ENCODE measurements at regions not wholly inside any gene's neighbourhood (a gene's known extent, or its start where the extent isn't known, plus 50 kb on each side); places are given as distances from the start of the nearest gene placed in this dataset.

- Histone ChIP-seq H4K5ac (ENCODE audit: insufficient read length, low read depth, low read length) (no peak overlapping the region), H3K9ac (replicated peaks in 1 of 4; ENCODE audit: extremely low read depth in 1 of 4, low read depth in 3 of 4, low read length in 3 of 4) (no peak overlapping the region), H3K56ac (replicated peaks; ENCODE audit: insufficient read length, low read depth, low read length) (no peak overlapping the region), H3K23ac (ENCODE audit: insufficient read length) (no peak overlapping the region), H3K36me3 (ENCODE audit: control insufficient read depth in 2 of 4, insufficient read depth in 4 of 4, low read length in 3 of 4) (no peaks in the 10 kb centered on the region), H2BK5ac (ENCODE audit: low read depth, low read length) (no peak overlapping the region), H3K27ac (ENCODE audit: low read depth, low read length) (no peak overlapping the region), H2BK15ac (ENCODE audit: low read length) (no peak overlapping the region), H3K4ac (replicated peaks; ENCODE audit: insufficient read length, low read depth, low read length) (no peak overlapping the region), H3K4me3 (ENCODE audit: extremely low read depth in 1 of 4, insufficient read depth in 2 of 4, low read depth in 3 of 4, low read length in 4 of 4) (no peak overlapping the region), H3K79me1 (ENCODE audit: low read depth, low read length) (no peaks in the 10 kb centered on the region), H3K23me2 (ENCODE audit: low read depth, low read length) (no peaks in the 10 kb centered on the region), H4K91ac (replicated peaks; ENCODE audit: insufficient read length, low read length) (no peak overlapping the region), H4K20me1 (replicated peaks in 1 of 2; ENCODE audit: control insufficient read depth in 1 of 2, insufficient read depth in 2 of 2, low read length in 2 of 2) (no peaks in the 10 kb centered on the region), H3K4me1 (replicated peaks in 1 of 4; ENCODE audit: control insufficient read depth in 3 of 4, insufficient read depth in 4 of 4, low read length in 3 of 4) (peaks cover 0 to 8% (median 5%) of the 10 kb centered on the region in 4 experiments; a peak in 3 of 7 replicates), H3K18ac (ENCODE audit: extremely low read depth, low read length) (no peak overlapping the region), H2BK120ac (replicated peaks; ENCODE audit: low read depth, low read length) (no peak overlapping the region), H4K8ac (ENCODE audit: extremely low read depth, insufficient read depth, low read length) (no peak overlapping the region), H3K4me2 (ENCODE audit: insufficient read depth in 1 of 2, low read depth in 2 of 2, low read length in 2 of 2) (no peak overlapping the region), H2AK5ac (ENCODE audit: low read depth, low read length) (no peak overlapping the region), H3K9me3 (ENCODE audit: insufficient read depth in 2 of 2, low read depth in 1 of 2, low read length in 1 of 2) (no peaks in the 10 kb centered on the region), H2AFZ (ENCODE audit: low read length) (no peak overlapping the region), H3K27me3 (replicated peaks in 1 of 4; ENCODE audit: control insufficient read depth in 3 of 4, extremely low read depth in 1 of 4, insufficient read depth in 3 of 4, low read length in 3 of 4) (no peaks in the 10 kb centered on the region), H2BK12ac (ENCODE audit: low read depth, low read length) (no peak overlapping the region), H2BK20ac (ENCODE audit: low read length) (no peak overlapping the region), H3K79me2 (ENCODE audit: control insufficient read depth in 1 of 2, insufficient read depth in 2 of 2, low read length in 2 of 2) (no peaks in the 10 kb centered on the region), H3K14ac (ENCODE audit: insufficient read length) (no peak overlapping the region)
- no peak for TF ChIP-seq JUND (IDR thresholded peaks at IDR 0.05; ENCODE audit: low read length)
- no peak for TF ChIP-seq EP300 (IDR thresholded peaks at IDR 0.05; ENCODE audit: borderline replicate concordance in 1 of 2, low read depth in 2 of 2, low read length in 2 of 2)
- TF ChIP-seq TBP (IDR thresholded peaks at IDR 0.05; ENCODE audit: low read depth, low read length), result no peak
- no peak for TF ChIP-seq JUN (IDR thresholded peaks at IDR 0.05; ENCODE audit: low read depth, low read length)
- TF ChIP-seq SP1 (IDR thresholded peaks at IDR 0.05; ENCODE audit: low read depth, low read length), result no peak
- TF ChIP-seq GABPA (IDR thresholded peaks at IDR 0.05; ENCODE audit: borderline replicate concordance, insufficient read depth, low read length), result no peak
- POLR2A ChIA-PET (ENCODE audit: partially characterized antibody), result no interaction called here
- 93% methylated on average over 3 of the region's 3 CpGs; no CpG with 5 or more reads in 1 of the 2 experiments for WGBS, 2 experiments (ENCODE audit: extremely low coverage in 1 of 2, insufficient coverage in 1 of 2, insufficient read length in 1 of 2, insufficient replicate concordance in 2 of 2, low coverage in 1 of 2, low lambda C conversion rate in 2 of 2, missing lambda C conversion rate in 1 of 2)
- FAIRE-seq, result no peak
- no peak for DNase-seq (ENCODE audit: low read depth in 1 of 2, low spot score in 2 of 2)
- CTCF ChIA-PET (ENCODE audit: partially characterized antibody), result interaction anchor here (0.6 to 1.4 kb wide), 3 partner anchors 20 to 444 kb away, joined by 3 read pairs; no protein-coding TSS in a partner anchor
These were observed 523.5 kb downstream of the TMEM182 start for GRCh38 chr2:103285354-103285753.
